Liver (tissue), 3 donors: ENCODE measurements at regions not wholly inside any gene's neighbourhood (a gene's known extent, or its start where the extent isn't known, plus 50 kb on each side); places are given as distances from the start of the nearest gene placed in this dataset.

ENCODE experiments used
- CTCF ChIP-seq: fragments of 150-350 bp; IDR thresholded peaks from 2 replicates; pipeline ENCODE4 v1.5.1; 2017; ENCODE audit warnings: improper control_type of control experiment, low read depth, low read length; ENCODE audit not compliant: missing input control
- FOXA1 ChIP-seq: IDR thresholded peaks from 2 replicates; pipeline ENCODE4 v1.6.1; 2016; ENCODE audit warnings: antibody characterized with exemption
- JUND ChIP-seq, 2 donors: IDR thresholded peaks; 2 replicates each; pipeline ENCODE4 v1.6.1; 2016; ENCODE audit warnings: antibody characterized with exemption in 2 of 2
- NR2F2 ChIP-seq: IDR thresholded peaks from 2 replicates; pipeline ENCODE4 v1.6.1; 2016; ENCODE audit warnings: antibody characterized with exemption
- RXRA ChIP-seq, 2 donors: IDR thresholded peaks; 2 replicates each; pipeline ENCODE4 v1.6.1; 2017 to 2018; ENCODE audit warnings: antibody characterized with exemption in 2 of 2, mild to moderate bottlenecking in 1 of 2
- SP1 ChIP-seq: IDR thresholded peaks from 2 replicates; pipeline ENCODE4 v1.6.1; 2018; ENCODE audit warnings: antibody characterized with exemption, mild to moderate bottlenecking
- TAF1 ChIP-seq: conservative IDR thresholded peaks from 2 replicates; pipeline ENCODE4 v1.6.1; 2016; ENCODE audit warnings: antibody characterized with exemption, mild to moderate bottlenecking
- donor health status: healthy.
- donor health status: healthy.

GRCh38 chr9:30673132-30673531, 1711.3 kb upstream of the ACO1 start:
- TF ChIP-seq CTCF (no peak), RXRA (IDR thresholded peaks at IDR 0.05) (no peak), JUND (IDR thresholded peaks at IDR 0.05) (no peak), SP1 (no peak), TAF1 (no peak), FOXA1 (no peak), NR2F2 (no peak)
